Vagina (tissue), 2 donors: ENCODE measurements at regions not wholly inside any gene's neighbourhood (a gene's known extent, or its start where the extent isn't known, plus 50 kb on each side); places are given as distances from the start of the nearest gene placed in this dataset.
A peak's percentile ranks its signal among the peaks of the same experiment; 100 is the strongest.

Source experiments
- DNase-seq, 2 donors: peaks; one replicate each; pipeline ENCODE4 v3.0.0-alpha.2; 2017; ENCODE audit errors: extremely low spot score in 2 of 2
- H3K27ac ChIP-seq: fragments of 200-600 bp; sonication (generic); one replicate; pipeline ENCODE4 v1.5.1; 2019
- H3K27me3 ChIP-seq: fragments of 200-600 bp; sonication (generic); one replicate; pipeline ENCODE4 v1.5.1; 2019
- H3K36me3 ChIP-seq, 2 donors: fragments of 200-600 bp; sonication (generic); one replicate each; pipeline ENCODE4 v1.5.1; 2017 to 2019
- H3K4me1 ChIP-seq: fragments of 200-600 bp; sonication (generic); one replicate; pipeline ENCODE4 v1.5.1; 2019
- H3K4me3 ChIP-seq, 2 donors: fragments of 200-600 bp; sonication (generic); 1 replicate in 1 of 2; 2 replicates in 1 of 2; pipeline ENCODE4 v1.5.1; 2016 to 2019
- H3K9me3 ChIP-seq: fragments of 200-600 bp; sonication (generic); one replicate; pipeline ENCODE4 v1.5.1; 2019
- CTCF ChIP-seq, 3 experiments: fragments of 450-650 bp in 2 of 3; fragments of 200-600 bp in 1 of 3; sonication (generic) in 1 of 3; IDR thresholded peaks; one replicate each; pipeline ENCODE4 v1.5.1; 2017 to 2019; ENCODE audit warnings: antibody characterized with exemption in 3 of 3, mild to moderate bottlenecking in 2 of 3, moderate library complexity in 2 of 3
- POLR2A ChIP-seq, 2 donors: fragments of 450-650 bp; IDR thresholded peaks; one replicate each; pipeline ENCODE4 v1.6.1; 2017; ENCODE audit warnings: antibody characterized with exemption in 2 of 2, mild to moderate bottlenecking in 2 of 2, moderate library complexity in 2 of 2
- POLR2AphosphoS5 ChIP-seq, 2 donors: sonication (generic); formaldehyde crosslinking; IDR thresholded peaks; one replicate each; pipeline ENCODE4 v1.9.0; 2017; ENCODE audit warnings: antibody characterized with exemption in 2 of 2, mild to moderate bottlenecking in 2 of 2, low read depth in 1 of 2; ENCODE audit not compliant: insufficient read depth in 1 of 2
- intact Hi-C: fragments of 100-400 bp; cut with DNase I; formaldehyde crosslinking; loops from one replicate; pipeline ENCODE4 v1.15.1; 2023

GRCh38 chr10:61606959-61607907 is 55.5 kb upstream of the CABCOCO1 start:
- Histone ChIP-seq H3K36me3 (no peaks in the 10 kb centered on the region), H3K4me3 (no peak overlapping the region), H3K4me1 (no peaks in the 10 kb centered on the region), H3K27ac (no peak overlapping the region), H3K27me3 (no peaks in the 10 kb centered on the region), H3K9me3 (no peaks in the 10 kb centered on the region)
- intact Hi-C loops = no loop called here
- no peak for TF ChIP-seq POLR2AphosphoS5 (IDR thresholded peaks at IDR 0.05; ENCODE audit: insufficient read depth in 1 of 2, low read depth in 1 of 2)
- TF ChIP-seq CTCF (IDR thresholded peaks at IDR 0.05) = peak in 1 of 3 experiments; percentile 12
- no peak for TF ChIP-seq POLR2A (IDR thresholded peaks at IDR 0.05)
- no peak for DNase-seq

- no peaks in the 10 kb centered on the region for H3K4me1 ChIP-seq
- H3K27me3 ChIP-seq = no peaks in the 10 kb centered on the region
- no peaks in the 10 kb centered on the region for H3K36me3 ChIP-seq
- DNase-seq = no peak
- intact Hi-C loops = no loop called here
- no peak overlapping the region for H3K4me3 ChIP-seq
- TF ChIP-seq POLR2AphosphoS5 (IDR thresholded peaks at IDR 0.05; ENCODE audit: insufficient read depth in 1 of 2, low read depth in 1 of 2) (no peak), POLR2A (IDR thresholded peaks at IDR 0.05) (no peak), CTCF (IDR thresholded peaks at IDR 0.05) (no peak)
- no peak overlapping the region for H3K27ac ChIP-seq
- H3K9me3 ChIP-seq = no peaks in the 10 kb centered on the region
Measured at GRCh38 chr10:61605221-61605620, 57.5 kb upstream of the CABCOCO1 start.

GRCh38 chr10:61600399-61600798 is 62.3 kb upstream of the CABCOCO1 start:
- Histone ChIP-seq H3K9me3 (no peaks in the 10 kb centered on the region), H3K27ac (no peak overlapping the region), H3K27me3 (no peaks in the 10 kb centered on the region), H3K4me3 (no peak overlapping the region), H3K36me3 (no peaks in the 10 kb centered on the region), H3K4me1 (no peaks in the 10 kb centered on the region)
- intact Hi-C loops = no loop called here
- no peak for DNase-seq
- TF ChIP-seq CTCF (IDR thresholded peaks at IDR 0.05) = no peak

- Histone ChIP-seq H3K9me3 (no peaks in the 10 kb centered on the region), H3K27me3 (no peaks in the 10 kb centered on the region), H3K4me1 (no peaks in the 10 kb centered on the region), H3K27ac (no peak overlapping the region), H3K4me3 (no peak overlapping the region), H3K36me3 (no peaks in the 10 kb centered on the region)
- DNase-seq = no peak
- TF ChIP-seq POLR2AphosphoS5 (IDR thresholded peaks at IDR 0.05; ENCODE audit: insufficient read depth in 1 of 2, low read depth in 1 of 2) (no peak), POLR2A (IDR thresholded peaks at IDR 0.05) (no peak), CTCF (IDR thresholded peaks at IDR 0.05) (no peak)
- intact Hi-C loops = no loop called here
Measured at GRCh38 chr10:61594430-61594829, 68.3 kb upstream of the CABCOCO1 start.

GRCh38 chr10:61592581-61592980 is 70.1 kb upstream of the CABCOCO1 start:
- H3K4me1 ChIP-seq = no peaks in the 10 kb centered on the region
- H3K36me3 ChIP-seq = no peaks in the 10 kb centered on the region
- no peak for TF ChIP-seq POLR2A (IDR thresholded peaks at IDR 0.05)
- no peak for TF ChIP-seq CTCF (IDR thresholded peaks at IDR 0.05)
- TF ChIP-seq POLR2AphosphoS5 (IDR thresholded peaks at IDR 0.05; ENCODE audit: insufficient read depth in 1 of 2, low read depth in 1 of 2) = no peak
- H3K27ac ChIP-seq = no peak overlapping the region
- no peak overlapping the region for H3K4me3 ChIP-seq
- intact Hi-C loops = no loop called here
- no peaks in the 10 kb centered on the region for H3K9me3 ChIP-seq
- H3K27me3 ChIP-seq = no peaks in the 10 kb centered on the region
- no peak for DNase-seq
